ENCODE measurements at regions not wholly inside any gene's neighbourhood (a gene's known extent, or its start where the extent isn't known, plus 50 kb on each side); places are given as distances from the start of the nearest gene placed in this dataset.

- no peak for DNase-seq
These were observed 249.7 kb downstream of the MTERF1 start for GRCh38 chr7:91630581-91631380.

GRCh38 chr7:91632234-91632940, 248.1 kb downstream of the MTERF1 start:
- DNase-seq = no peak

GRCh38 chr7:91633013-91633441, 247.5 kb downstream of the MTERF1 start:
- DNase-seq = no peak

GRCh38 chr7:91634485-91635177, 245.9 kb downstream of the MTERF1 start:
- no peak for DNase-seq

- no peak for DNase-seq
These were observed 244.3 kb downstream of the MTERF1 start for GRCh38 chr7:91636129-91636724.

GRCh38 chr7:91636728-91637127, 243.8 kb downstream of the MTERF1 start:
- no peak for DNase-seq

GRCh38 chr7:91644256-91644655, 236.2 kb downstream of the MTERF1 start:
- DNase-seq = no peak

- no peak for DNase-seq
These were observed 235.0 kb downstream of the MTERF1 start for GRCh38 chr7:91645542-91645941.

- no peak for DNase-seq
These were observed 228.5 kb downstream of the MTERF1 start for GRCh38 chr7:91651986-91652385.

GRCh38 chr7:91653286-91653685, 227.2 kb downstream of the MTERF1 start:
- DNase-seq = peak; percentile 19 to 38

- DNase-seq = no peak
These were observed 224.8 kb downstream of the MTERF1 start for GRCh38 chr7:91655656-91656055.

- peak; percentile 13 to 30 for DNase-seq
These were observed 223.7 kb downstream of the MTERF1 start for GRCh38 chr7:91656541-91657482.

- DNase-seq = no peak
These were observed 222.9 kb downstream of the MTERF1 start for GRCh38 chr7:91657483-91658071.

- DNase-seq = no peak
These were observed 221.4 kb downstream of the MTERF1 start for GRCh38 chr7:91659096-91659495.

- DNase-seq = no peak
These were observed 219.7 kb downstream of the MTERF1 start for GRCh38 chr7:91660734-91661356.

GRCh38 chr7:91661727-91662126, 218.8 kb downstream of the MTERF1 start:
- no peak for DNase-seq

- no peak for DNase-seq
These were observed 212.3 kb downstream of the MTERF1 start for GRCh38 chr7:91668217-91668616.

- DNase-seq = no peak
These were observed 209.3 kb downstream of the MTERF1 start for GRCh38 chr7:91671245-91671644.

- DNase-seq = no peak
These were observed 206.0 kb downstream of the MTERF1 start for GRCh38 chr7:91674470-91674869.

- DNase-seq = no peak
These were observed 198.8 kb downstream of the MTERF1 start for GRCh38 chr7:91681718-91682117.
